GM12878 (cell line): ENCODE measurements at regions not wholly inside any gene's neighbourhood (a gene's known extent, or its start where the extent isn't known, plus 50 kb on each side); places are given as distances from the start of the nearest gene placed in this dataset.

ENCODE experiments used
- ATAC-seq: fragments of 200-7000 bp; cut with Tn5 transposase; 3 replicates; pipeline ENCODE4 v1.9.1; 2020; ENCODE audit warnings: mild to moderate bottlenecking, moderate library complexity
- BruUV-seq: library from RNA; stranded (reverse); fragments of 400-500 nt; replicated peaks from 2 replicates; lab custom pipeline; 2021; lab: Mats Ljungman, UMichigan
- CTCF ChIA-PET: fragments of 300-600 bp; sonication (Branson Sonifier 250); formaldehyde crosslinking; extraction: SDS; loops from one replicate; lab custom pipeline; 2021; ENCODE audit warnings: inconsistent platforms; lab: Yijun Ruan, JAX
- POLR2A ChIA-PET: fragments of 350-600 bp; formaldehyde crosslinking; extraction: SDS; loops from one replicate; lab custom pipeline; 2021; ENCODE audit warnings: inconsistent platforms; lab: Charles Lee
- RAD21 ChIA-PET: fragments of 300-600 bp; sonication (Branson Sonifier 250); formaldehyde crosslinking; loops from one replicate; lab custom pipeline; 2023; ENCODE audit warnings: antibody characterized with exemption; ENCODE audit not compliant: unreplicated experiment; lab: Charles Lee
- SMC1A ChIA-PET: fragments of 300-600 bp; sonication (Branson Sonifier 250); formaldehyde crosslinking; loops from one replicate; lab custom pipeline; 2023; ENCODE audit not compliant: unreplicated experiment, uncharacterized antibody; lab: Charles Lee
- DNase-seq: peaks from one replicate; pipeline ENCODE4 v3.0.0-alpha.2; 2011; ENCODE audit warnings: low read depth, low spot score
- FAIRE-seq: peaks from 3 replicates; lab custom pipeline; 2011; peaks lifted over from hg19 to GRCh38; lab: Jason Lieb, UNC
- H2AFZ ChIP-seq: 2 replicates; pipeline ENCODE4 v1.6.0; 2011; ENCODE audit warnings: low read depth, low read length, control low read depth; ENCODE audit not compliant: control insufficient read depth
- H3K27ac ChIP-seq: 2 replicates; pipeline ENCODE4 v1.5.1; 2011; ENCODE audit warnings: control low read depth; ENCODE audit not compliant: control insufficient read depth, insufficient read depth
- H3K27me3 ChIP-seq, 2 experiments: replicated peaks in 1 of 2; 2 replicates each; pipeline versions ENCODE4 v1.6.0 to v1.6.1; 2011; ENCODE audit warnings: low read length in 1 of 2; ENCODE audit not compliant: control insufficient read depth in 2 of 2, insufficient read depth in 2 of 2
- H3K36me3 ChIP-seq, 2 experiments: 2 replicates each; pipeline ENCODE4 v1.5.1; 2011; ENCODE audit warnings: low read length in 1 of 2; ENCODE audit not compliant: control insufficient read depth in 2 of 2, insufficient read depth in 2 of 2
- H3K4me1 ChIP-seq: 2 replicates; pipeline ENCODE4 v1.6.1; 2011; ENCODE audit warnings: mild to moderate bottlenecking, low read length, moderate library complexity, mixed read lengths; ENCODE audit not compliant: control insufficient read depth, insufficient read depth
- H3K4me2 ChIP-seq: 2 replicates; pipeline ENCODE4 v1.6.0; 2011; ENCODE audit warnings: control low read depth; ENCODE audit not compliant: control insufficient read depth, insufficient read depth
- H3K4me3 ChIP-seq: fragments of 200-600 bp; sonication (generic); 2 replicates; pipeline ENCODE4 v1.5.1; 2016
- H3K79me2 ChIP-seq: 2 replicates; pipeline ENCODE4 v1.6.0; 2011; ENCODE audit warnings: low read length; ENCODE audit not compliant: control insufficient read depth, insufficient read depth
- H3K9ac ChIP-seq: 2 replicates; pipeline ENCODE4 v1.8.0; 2011; ENCODE audit warnings: low read length, control low read depth, mixed read lengths; ENCODE audit not compliant: control insufficient read depth, insufficient read depth
- H3K9me3 ChIP-seq: replicated peaks from 3 replicates; pipeline ENCODE4 v1.5.1; 2011; ENCODE audit warnings: mild to moderate bottlenecking, low read length; ENCODE audit not compliant: control insufficient read depth, insufficient read depth
- H4K20me1 ChIP-seq: 2 replicates; pipeline ENCODE4 v1.6.0; 2011; ENCODE audit not compliant: control insufficient read depth, insufficient read depth
- CHD2 ChIP-seq: IDR thresholded peaks from 2 replicates; pipeline ENCODE4 v1.6.1; 2011; ENCODE audit warnings: low read depth, low read length, improper control_type of control experiment, borderline replicate concordance
- EGR1 ChIP-seq, 2 experiments: IDR thresholded peaks; 1 replicate in 1 of 2; 2 replicates in 1 of 2; pipeline ENCODE4 v1.6.1; 2011 to 2012; ENCODE audit warnings: low read depth in 2 of 2, low read length in 2 of 2, borderline replicate concordance in 1 of 2, mild to moderate bottlenecking in 1 of 2, moderate library complexity in 1 of 2
- IKZF1 ChIP-seq: fragments of 450-650 bp; conservative IDR thresholded peaks from 2 replicates; pipeline ENCODE4 v1.6.1; 2017; ENCODE audit warnings: antibody characterized with exemption, mild to moderate bottlenecking
- JUNB ChIP-seq: IDR thresholded peaks from 2 replicates; pipeline ENCODE4 v1.6.1; 2016; ENCODE audit warnings: antibody characterized with exemption, mild to moderate bottlenecking
- PAX8 ChIP-seq: fragments of 450-650 bp; IDR thresholded peaks from 2 replicates; pipeline ENCODE4 v1.6.1; 2017; ENCODE audit warnings: mild to moderate bottlenecking, moderate library complexity
- POU2F2 ChIP-seq: IDR thresholded peaks from 3 replicates; pipeline ENCODE4 v1.6.1; 2011; ENCODE audit warnings: low read depth, mild to moderate bottlenecking, low read length, borderline replicate concordance
- RUNX3 ChIP-seq: IDR thresholded peaks from 2 replicates; pipeline ENCODE4 v1.6.1; 2012; ENCODE audit warnings: low read length, inconsistent platforms
- TCF12 ChIP-seq: IDR thresholded peaks from 2 replicates; pipeline ENCODE4 v1.6.1; 2011; ENCODE audit warnings: low read depth, mild to moderate bottlenecking, low read length
- ZNF217 ChIP-seq: fragments of 450-650 bp; IDR thresholded peaks from 2 replicates; pipeline ENCODE4 v1.6.1; 2017; ENCODE audit warnings: antibody characterized with exemption, mild to moderate bottlenecking
- ZNF384 ChIP-seq: IDR thresholded peaks from 2 replicates; pipeline ENCODE4 v1.6.1; 2012; ENCODE audit warnings: low read depth, mild to moderate bottlenecking, low read length, improper control_type of control experiment, borderline replicate concordance
- WGBS: methylation state at CpG from one replicate; pipeline ENCODE4 v1.1.6; 2016; ENCODE audit warnings: low lambda C conversion rate; ENCODE audit not compliant: insufficient replicate concordance, insufficient coverage; ENCODE audit errors: missing lambda C conversion rate; 5-methylcytosine and 5-hydroxymethylcytosine counted together
- in situ Hi-C: fragments of 300-500 bp; cut with MboI; formaldehyde crosslinking; loops from 9 replicates; pipeline ENCODE4 v1.14.3; 2018; ENCODE audit warnings: mixed read lengths
- intact Hi-C: fragments of 100-400 bp; cut with micrococcal nuclease; formaldehyde crosslinking; loops from one replicate; pipeline ENCODE4 v1.14.2; 2022; ENCODE audit not compliant: unreplicated experiment
- TF ChIP-seq, protein P1 (sequence below): IDR thresholded peaks from 2 replicates; pipeline ENCODE4 v1.6.1; 2011; ENCODE audit warnings: borderline replicate concordance, low read depth, mild to moderate bottlenecking, moderate library complexity, mixed read lengths, low read length; ENCODE audit not compliant: insufficient read depth; ENCODE audit errors: extremely low read length
- TF ChIP-seq, protein P2 (sequence below): fragments of 450-650 bp; IDR thresholded peaks from 2 replicates; pipeline ENCODE4 v1.6.1; 2014; ENCODE audit warnings: mild to moderate bottlenecking
- TF ChIP-seq, protein P3 (sequence below): fragments of 450-650 bp; IDR thresholded peaks from 2 replicates; pipeline ENCODE4 v1.6.1; 2017; ENCODE audit warnings: mild to moderate bottlenecking, moderate library complexity

DNA sequence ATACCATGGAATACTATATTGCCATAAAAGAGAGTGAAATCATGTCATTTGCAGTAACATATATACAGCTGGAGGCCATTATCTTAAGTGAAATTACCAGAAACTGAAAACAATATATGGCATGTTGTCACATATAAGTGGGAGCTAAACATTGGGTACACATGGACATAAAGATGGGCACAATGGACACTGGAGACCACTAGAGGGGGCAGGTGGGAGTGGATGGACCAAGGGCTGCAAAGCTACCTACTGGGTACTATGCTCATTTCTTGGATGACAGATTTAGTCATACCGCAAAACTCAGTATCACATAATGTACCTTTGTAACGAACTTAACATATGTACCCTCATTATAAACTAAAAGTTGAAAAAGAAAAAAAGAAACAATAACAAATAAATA lies 1167.6 kb downstream of the NXPH1 start:
- Histone ChIP-seq H3K27me3 (no peaks in the 10 kb centered on the region), H3K36me3 (no peaks in the 10 kb centered on the region), H3K4me1 (no peaks in the 10 kb centered on the region), H3K79me2 (no peaks in the 10 kb centered on the region), H3K9me3 (no peaks in the 10 kb centered on the region), H3K4me3 (no peak overlapping the region), H3K27ac (no peak overlapping the region), H3K9ac (no peak overlapping the region), H3K4me2 (no peak overlapping the region), H2AFZ (no peak overlapping the region), H4K20me1 (no peaks in the 10 kb centered on the region)
- CTCF ChIA-PET, result interaction anchor here (0.9 to 1.5 kb wide), 2 partner anchors 10 to 13 kb away, joined by 4 read pairs; no protein-coding TSS in a partner anchor
- ATAC-seq (peak; percentile 51; the same call in 1 of the 3 replicates), FAIRE-seq (no peak), DNase-seq (no peak)
- WGBS, result 50% methylated on average over 2 of the region's 2 CpGs
- POLR2A ChIA-PET, result no interaction called here
- SMC1A ChIA-PET, result no interaction called here
- TF ChIP-seq ZNF217, result no peak
- no peak for TF ChIP-seq TCF12
- TF ChIP-seq ZNF384, result no peak
- TF ChIP-seq POU2F2, result no peak
- TF ChIP-seq IKZF1, result no peak
- TF ChIP-seq, protein P1, sequence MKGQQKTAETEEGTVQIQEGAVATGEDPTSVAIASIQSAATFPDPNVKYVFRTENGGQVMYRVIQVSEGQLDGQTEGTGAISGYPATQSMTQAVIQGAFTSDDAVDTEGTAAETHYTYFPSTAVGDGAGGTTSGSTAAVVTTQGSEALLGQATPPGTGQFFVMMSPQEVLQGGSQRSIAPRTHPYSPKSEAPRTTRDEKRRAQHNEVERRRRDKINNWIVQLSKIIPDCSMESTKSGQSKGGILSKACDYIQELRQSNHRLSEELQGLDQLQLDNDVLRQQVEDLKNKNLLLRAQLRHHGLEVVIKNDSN, result no peak
- TF ChIP-seq JUNB, result no peak
- TF ChIP-seq EGR1 (IDR thresholded peaks at IDR 0.05; ENCODE audit: borderline replicate concordance in 1 of 2, low read depth in 2 of 2, low read length in 2 of 2), result no peak
- TF ChIP-seq RUNX3, result no peak
- TF ChIP-seq PAX8, result no peak
- TF ChIP-seq, protein P2, sequence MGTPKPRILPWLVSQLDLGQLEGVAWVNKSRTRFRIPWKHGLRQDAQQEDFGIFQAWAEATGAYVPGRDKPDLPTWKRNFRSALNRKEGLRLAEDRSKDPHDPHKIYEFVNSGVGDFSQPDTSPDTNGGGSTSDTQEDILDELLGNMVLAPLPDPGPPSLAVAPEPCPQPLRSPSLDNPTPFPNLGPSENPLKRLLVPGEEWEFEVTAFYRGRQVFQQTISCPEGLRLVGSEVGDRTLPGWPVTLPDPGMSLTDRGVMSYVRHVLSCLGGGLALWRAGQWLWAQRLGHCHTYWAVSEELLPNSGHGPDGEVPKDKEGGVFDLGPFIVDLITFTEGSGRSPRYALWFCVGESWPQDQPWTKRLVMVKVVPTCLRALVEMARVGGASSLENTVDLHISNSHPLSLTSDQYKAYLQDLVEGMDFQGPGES, result no peak
- no peak for TF ChIP-seq CHD2
- TF ChIP-seq, protein P3, sequence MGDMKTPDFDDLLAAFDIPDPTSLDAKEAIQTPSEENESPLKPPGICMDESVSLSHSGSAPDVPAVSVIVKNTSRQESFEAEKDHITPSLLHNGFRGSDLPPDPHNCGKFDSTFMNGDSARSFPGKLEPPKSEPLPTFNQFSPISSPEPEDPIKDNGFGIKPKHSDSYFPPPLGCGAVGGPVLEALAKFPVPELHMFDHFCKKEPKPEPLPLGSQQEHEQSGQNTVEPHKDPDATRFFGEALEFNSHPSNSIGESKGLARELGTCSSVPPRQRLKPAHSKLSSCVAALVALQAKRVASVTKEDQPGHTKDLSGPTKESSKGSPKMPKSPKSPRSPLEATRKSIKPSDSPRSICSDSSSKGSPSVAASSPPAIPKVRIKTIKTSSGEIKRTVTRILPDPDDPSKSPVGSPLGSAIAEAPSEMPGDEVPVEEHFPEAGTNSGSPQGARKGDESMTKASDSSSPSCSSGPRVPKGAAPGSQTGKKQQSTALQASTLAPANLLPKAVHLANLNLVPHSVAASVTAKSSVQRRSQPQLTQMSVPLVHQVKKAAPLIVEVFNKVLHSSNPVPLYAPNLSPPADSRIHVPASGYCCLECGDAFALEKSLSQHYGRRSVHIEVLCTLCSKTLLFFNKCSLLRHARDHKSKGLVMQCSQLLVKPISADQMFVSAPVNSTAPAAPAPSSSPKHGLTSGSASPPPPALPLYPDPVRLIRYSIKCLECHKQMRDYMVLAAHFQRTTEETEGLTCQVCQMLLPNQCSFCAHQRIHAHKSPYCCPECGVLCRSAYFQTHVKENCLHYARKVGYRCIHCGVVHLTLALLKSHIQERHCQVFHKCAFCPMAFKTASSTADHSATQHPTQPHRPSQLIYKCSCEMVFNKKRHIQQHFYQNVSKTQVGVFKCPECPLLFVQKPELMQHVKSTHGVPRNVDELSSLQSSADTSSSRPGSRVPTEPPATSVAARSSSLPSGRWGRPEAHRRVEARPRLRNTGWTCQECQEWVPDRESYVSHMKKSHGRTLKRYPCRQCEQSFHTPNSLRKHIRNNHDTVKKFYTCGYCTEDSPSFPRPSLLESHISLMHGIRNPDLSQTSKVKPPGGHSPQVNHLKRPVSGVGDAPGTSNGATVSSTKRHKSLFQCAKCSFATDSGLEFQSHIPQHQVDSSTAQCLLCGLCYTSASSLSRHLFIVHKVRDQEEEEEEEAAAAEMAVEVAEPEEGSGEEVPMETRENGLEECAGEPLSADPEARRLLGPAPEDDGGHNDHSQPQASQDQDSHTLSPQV, result no peak
- intact Hi-C loops, result no loop called here
- no TSS peak for BruUV-seq
- in situ Hi-C loops, result no loop called here
- RAD21 ChIA-PET, result no interaction called here
